Lung (tissue), 11 donors: ENCODE measurements at regions not wholly inside any gene's neighbourhood (a gene's known extent, or its start where the extent isn't known, plus 50 kb on each side); places are given as distances from the start of the nearest gene placed in this dataset.
A peak's percentile ranks its signal among the peaks of the same experiment; 100 is the strongest.

ENCODE experiments used
- ATAC-seq: fragments of 200-7000 bp; cut with Tn5 transposase; one replicate; pipeline ENCODE4 v1.9.1; 2020; ENCODE audit warnings: moderate number of reproducible peaks; ENCODE audit not compliant: insufficient read depth, low FRiP score
- DNase-seq, 3 donors: peaks; one replicate each; pipeline ENCODE4 v3.0.0-alpha.2; 2013 to 2017
- H3K27ac ChIP-seq, 2 donors: one replicate each; pipeline ENCODE4 v1.5.1; 2013; ENCODE audit warnings: mild to moderate bottlenecking in 2 of 2, moderate library complexity in 2 of 2, control low read depth in 1 of 2, inconsistent platforms in 1 of 2, low read depth in 1 of 2, low read length in 1 of 2
- H3K27me3 ChIP-seq, 3 donors: one replicate each; pipeline ENCODE4 v1.5.1; 2013; ENCODE audit warnings: low read length in 2 of 3; ENCODE audit not compliant: control insufficient read depth in 3 of 3, insufficient read depth in 3 of 3
- H3K36me3 ChIP-seq, 4 donors: one replicate each; pipeline ENCODE4 v1.5.1; 2013; ENCODE audit warnings: low read length in 4 of 4, mild to moderate bottlenecking in 1 of 4, moderate library complexity in 1 of 4; ENCODE audit not compliant: control insufficient read depth in 4 of 4, insufficient read depth in 4 of 4
- H3K4me1 ChIP-seq, 5 donors: one replicate each; pipeline ENCODE4 v1.5.1; 2013; ENCODE audit warnings: low read length in 5 of 5, mild to moderate bottlenecking in 2 of 5, moderate library complexity in 1 of 5; ENCODE audit not compliant: control insufficient read depth in 5 of 5, insufficient read depth in 5 of 5
- H3K4me3 ChIP-seq: one replicate; pipeline ENCODE4 v1.5.1; 2013; ENCODE audit warnings: mild to moderate bottlenecking, control low read depth, moderate library complexity
- H3K9ac ChIP-seq, 2 donors: one replicate each; pipeline ENCODE4 v1.5.1; 2013; ENCODE audit warnings: low read length in 2 of 2, control low read depth in 1 of 2; ENCODE audit not compliant: insufficient read depth in 1 of 2
- H3K9me3 ChIP-seq, 4 donors: one replicate each; pipeline ENCODE4 v1.5.1; 2013; ENCODE audit warnings: low read length in 3 of 4, mild to moderate bottlenecking in 1 of 4, moderate library complexity in 1 of 4; ENCODE audit not compliant: control insufficient read depth in 4 of 4, insufficient read depth in 3 of 4
- CTCF ChIP-seq: IDR thresholded peaks from 2 replicates; pipeline ENCODE4 v1.5.1; 2012; ENCODE audit warnings: mild to moderate bottlenecking; ENCODE audit errors: control extremely low read depth, extremely low read depth
- WGBS, 2 donors: extraction: QIAGEN DNeasy Blood & Tissue Kit; methylation state at CpG; one replicate each; pipeline ENCODE4 v1.1.7; 2013; 5-methylcytosine and 5-hydroxymethylcytosine counted together
- donor health status: control.
- donor health status: control.
- donor health status: Bipolar disorder and iron deficiency.
- donor health status: healthy.
- donor health status: DM: yes; HTN: yes; CAD: no.

- Histone ChIP-seq H3K9me3 (peaks cover 0 to 2% (median 0%) of the 10 kb centered on the region in 4 donors), H3K27ac (no peak overlapping the region), H3K27me3 (peaks cover 0 to 3% (median 0%) of the 10 kb centered on the region in 3 donors), H3K4me3 (no peak overlapping the region), H3K9ac (no peak overlapping the region), H3K4me1 (peaks cover 0 to 12% (median 4%) of the 10 kb centered on the region in 5 donors), H3K36me3 (no peaks in the 10 kb centered on the region)
- no peak for ATAC-seq
- no peak for DNase-seq
- WGBS, 2 donors, result 68 to 85% methylated on average over 7 of the region's 7 CpGs
- TF ChIP-seq CTCF, result no peak
These were observed 329.9 kb downstream of the FOXO1 start for GRCh38 chr13:40336228-40337221.

GRCh38 chr13:40337651-40338050 lies 328.8 kb downstream of the FOXO1 start:
- 65 to 80% methylated on average over 6 of the region's 6 CpGs for WGBS, 2 donors
- Histone ChIP-seq H3K9me3 (peaks cover 0 to 2% (median 0%) of the 10 kb centered on the region in 4 donors), H3K27ac (no peak overlapping the region), H3K9ac (no peak overlapping the region), H3K36me3 (no peaks in the 10 kb centered on the region), H3K27me3 (peaks cover 0 to 3% (median 0%) of the 10 kb centered on the region in 3 donors), H3K4me3 (no peak overlapping the region), H3K4me1 (peaks cover 0 to 14% (median 4%) of the 10 kb centered on the region in 5 donors)
- ATAC-seq (peak; percentile 34), DNase-seq (no peak)
- no peak for TF ChIP-seq CTCF

- no peak for TF ChIP-seq CTCF
- Histone ChIP-seq H3K4me3 (no peak overlapping the region), H3K9ac (no peak overlapping the region), H3K9me3 (peaks cover 0 to 2% (median 0%) of the 10 kb centered on the region in 4 donors), H3K36me3 (no peaks in the 10 kb centered on the region), H3K4me1 (peaks cover 0 to 14% (median 4%) of the 10 kb centered on the region in 5 donors), H3K27me3 (peaks cover 0 to 3% (median 0%) of the 10 kb centered on the region in 3 donors), H3K27ac (no peak overlapping the region)
- 93 to 95% methylated on average over 5 of the region's 5 CpGs for WGBS, 2 donors
- DNase-seq (no peak), ATAC-seq (no peak)
These were observed 328.2 kb downstream of the FOXO1 start for GRCh38 chr13:40338217-40338616.
